Subcutaneous abdominal adipose tissue (tissue), 5 donors: ENCODE measurements at regions not wholly inside any gene's neighbourhood (a gene's known extent, or its start where the extent isn't known, plus 50 kb on each side); places are given as distances from the start of the nearest gene placed in this dataset.

Experiments
- H3K27ac ChIP-seq: one replicate; pipeline ENCODE4 v1.7.0; 2013; ENCODE audit warnings: low read depth, mild to moderate bottlenecking, inconsistent platforms, low read length, moderate library complexity
- H3K27me3 ChIP-seq, 5 donors: one replicate each; pipeline ENCODE4 v1.7.0; 2013; ENCODE audit warnings: low read length in 5 of 5, inconsistent platforms in 1 of 5; ENCODE audit not compliant: control insufficient read depth in 5 of 5, insufficient read depth in 4 of 5
- H3K36me3 ChIP-seq, 5 donors: one replicate each; pipeline ENCODE4 v1.7.0; 2013; ENCODE audit warnings: low read length in 5 of 5; ENCODE audit not compliant: control insufficient read depth in 5 of 5, insufficient read depth in 5 of 5
- H3K4me1 ChIP-seq, 5 donors: one replicate each; pipeline ENCODE4 v1.7.0; 2013; ENCODE audit warnings: low read length in 5 of 5, mild to moderate bottlenecking in 3 of 5, moderate library complexity in 1 of 5; ENCODE audit not compliant: control insufficient read depth in 5 of 5, insufficient read depth in 5 of 5
- H3K4me3 ChIP-seq, 5 donors: one replicate each; pipeline ENCODE4 v1.7.0; 2013; ENCODE audit warnings: low read length in 5 of 5, low read depth in 1 of 5
- H3K9ac ChIP-seq, 5 donors: one replicate each; pipeline ENCODE4 v1.7.0; 2013; ENCODE audit warnings: low read length in 5 of 5, mild to moderate bottlenecking in 4 of 5, moderate library complexity in 3 of 5
- H3K9me3 ChIP-seq, 5 donors: one replicate each; pipeline ENCODE4 v1.7.0; 2013; ENCODE audit warnings: low read length in 5 of 5; ENCODE audit not compliant: control insufficient read depth in 5 of 5
- donor health status: healthy.
- donor health status: healthy.
- donor health status: healthy.
- donor health status: healthy.
- donor health status: healthy.

- no peaks in the 10 kb centered on the region for H3K27me3 ChIP-seq
Measured at GRCh38 chr17:12536021-12536420, 129.7 kb upstream of the MYOCD start.

GRCh38 chr17:12536472-12536871 is 129.2 kb upstream of the MYOCD start:
- no peak overlapping the region for H3K27ac ChIP-seq
- H3K36me3 ChIP-seq, result no peaks in the 10 kb centered on the region
- H3K27me3 ChIP-seq, result no peaks in the 10 kb centered on the region
- H3K4me3 ChIP-seq, result no peak overlapping the region
- no peaks in the 10 kb centered on the region for H3K9me3 ChIP-seq
- no peak overlapping the region for H3K9ac ChIP-seq
- no peaks in the 10 kb centered on the region for H3K4me1 ChIP-seq

More at GRCh38 chr17:12536021-12536420, 129.7 kb upstream of the MYOCD start:
- H3K9me3 ChIP-seq, result no peaks in the 10 kb centered on the region
- no peak overlapping the region for H3K4me3 ChIP-seq
- H3K27ac ChIP-seq, result no peak overlapping the region
- H3K36me3 ChIP-seq, result no peaks in the 10 kb centered on the region
- no peak overlapping the region for H3K9ac ChIP-seq
- H3K4me1 ChIP-seq, result no peaks in the 10 kb centered on the region

GRCh38 chr17:12537436-12537835 is 128.3 kb upstream of the MYOCD start:
- Histone ChIP-seq H3K36me3 (no peaks in the 10 kb centered on the region), H3K4me1 (no peaks in the 10 kb centered on the region), H3K27me3 (no peaks in the 10 kb centered on the region), H3K27ac (no peak overlapping the region), H3K4me3 (no peak overlapping the region), H3K9ac (no peak overlapping the region), H3K9me3 (no peaks in the 10 kb centered on the region)

- Histone ChIP-seq H3K9me3 (no peaks in the 10 kb centered on the region), H3K4me3 (no peak overlapping the region), H3K27me3 (no peaks in the 10 kb centered on the region), H3K9ac (no peak overlapping the region), H3K4me1 (no peaks in the 10 kb centered on the region), H3K27ac (no peak overlapping the region), H3K36me3 (no peaks in the 10 kb centered on the region)
Measured at GRCh38 chr17:12538003-12538402, 127.7 kb upstream of the MYOCD start.

GRCh38 chr17:12545877-12546513 is 119.7 kb upstream of the MYOCD start:
- Histone ChIP-seq H3K27me3 (no peaks in the 10 kb centered on the region), H3K4me3 (no peak overlapping the region), H3K36me3 (no peaks in the 10 kb centered on the region), H3K27ac (no peak overlapping the region), H3K9ac (no peak overlapping the region), H3K9me3 (no peaks in the 10 kb centered on the region), H3K4me1 (peaks cover 0 to 2% (median 0%) of the 10 kb centered on the region in 5 donors)

- Histone ChIP-seq H3K9ac (no peak overlapping the region), H3K27me3 (no peaks in the 10 kb centered on the region)
Measured at GRCh38 chr17:12546983-12547382, 118.7 kb upstream of the MYOCD start.

GRCh38 chr17:12547831-12548230 is 117.9 kb upstream of the MYOCD start:
- Histone ChIP-seq H3K27ac (no peak overlapping the region), H3K27me3 (no peaks in the 10 kb centered on the region), H3K36me3 (no peaks in the 10 kb centered on the region), H3K4me1 (peaks cover 0 to 2% (median 0%) of the 10 kb centered on the region in 5 donors), H3K9me3 (no peaks in the 10 kb centered on the region), H3K9ac (no peak overlapping the region), H3K4me3 (no peak overlapping the region)

More at GRCh38 chr17:12546983-12547382, 118.7 kb upstream of the MYOCD start:
- H3K4me1 ChIP-seq, result peaks cover 0 to 2% (median 0%) of the 10 kb centered on the region in 5 donors
- H3K27ac ChIP-seq, result no peak overlapping the region
- no peaks in the 10 kb centered on the region for H3K9me3 ChIP-seq
- no peaks in the 10 kb centered on the region for H3K36me3 ChIP-seq
- H3K4me3 ChIP-seq, result no peak overlapping the region

- Histone ChIP-seq H3K36me3 (no peaks in the 10 kb centered on the region), H3K4me3 (no peak overlapping the region), H3K27me3 (no peaks in the 10 kb centered on the region), H3K27ac (no peak overlapping the region), H3K9ac (no peak overlapping the region), H3K9me3 (no peaks in the 10 kb centered on the region), H3K4me1 (peaks cover 0 to 2% (median 0%) of the 10 kb centered on the region in 5 donors)
Measured at GRCh38 chr17:12548558-12548957, 117.1 kb upstream of the MYOCD start.

- H3K27ac ChIP-seq, result no peak overlapping the region
Measured at GRCh38 chr17:12549499-12550041, 116.1 kb upstream of the MYOCD start.

GRCh38 chr17:12553625-12554024 is 112.1 kb upstream of the MYOCD start:
- Histone ChIP-seq H3K27me3 (no peaks in the 10 kb centered on the region), H3K4me1 (peaks cover 0 to 2% (median 0%) of the 10 kb centered on the region in 5 donors), H3K4me3 (no peak overlapping the region), H3K9ac (no peak overlapping the region), H3K9me3 (no peaks in the 10 kb centered on the region), H3K36me3 (no peaks in the 10 kb centered on the region), H3K27ac (no peak overlapping the region)

More at GRCh38 chr17:12549499-12550041, 116.1 kb upstream of the MYOCD start:
- H3K27me3 ChIP-seq, result no peaks in the 10 kb centered on the region
- H3K4me1 ChIP-seq, result peaks cover 0 to 2% (median 0%) of the 10 kb centered on the region in 5 donors
- H3K9me3 ChIP-seq, result no peaks in the 10 kb centered on the region
- H3K9ac ChIP-seq, result no peak overlapping the region
- no peak overlapping the region for H3K4me3 ChIP-seq
- H3K36me3 ChIP-seq, result no peaks in the 10 kb centered on the region
